HG03139 (cell line): ENCODE measurements at regions not wholly inside any gene's neighbourhood (a gene's known extent, or its start where the extent isn't known, plus 50 kb on each side); places are given as distances from the start of the nearest gene placed in this dataset.

Experiments
- ATAC-seq: cut with Tn5 transposase; IDR thresholded peaks from one replicate; pipeline ENCODE4 v1.9.1; 2021; ENCODE audit not compliant: unreplicated experiment

- ATAC-seq, result no peak
These were observed 965.6 kb upstream of the CHORDC1 start for GRCh38 chr11:91188484-91188883.

- no peak for ATAC-seq
These were observed 964.5 kb upstream of the CHORDC1 start for GRCh38 chr11:91187314-91187713.

- ATAC-seq, result no peak
These were observed 955.5 kb upstream of the CHORDC1 start for GRCh38 chr11:91178366-91178765.

- no peak for ATAC-seq
These were observed 951.9 kb upstream of the CHORDC1 start for GRCh38 chr11:91174734-91175133.

GRCh38 chr11:91174193-91174592 lies 951.3 kb upstream of the CHORDC1 start:
- ATAC-seq, result no peak

- ATAC-seq, result no peak
These were observed 950.9 kb upstream of the CHORDC1 start for GRCh38 chr11:91173701-91174100.

GRCh38 chr11:91170711-91171110 lies 947.9 kb upstream of the CHORDC1 start:
- ATAC-seq, result no peak

- no peak for ATAC-seq
These were observed 941.6 kb upstream of the CHORDC1 start for GRCh38 chr11:91164452-91164822.

GRCh38 chr11:91163619-91164451 lies 941.0 kb upstream of the CHORDC1 start:
- ATAC-seq, result no peak

GRCh38 chr11:91160661-91161060 lies 937.8 kb upstream of the CHORDC1 start:
- ATAC-seq, result no peak

GRCh38 chr11:91158891-91159537 lies 936.2 kb upstream of the CHORDC1 start:
- ATAC-seq, result no peak

GRCh38 chr11:91158297-91158696 lies 935.4 kb upstream of the CHORDC1 start:
- no peak for ATAC-seq

GRCh38 chr11:91156041-91156440 lies 933.2 kb upstream of the CHORDC1 start:
- no peak for ATAC-seq

- no peak for ATAC-seq
These were observed 925.0 kb upstream of the CHORDC1 start for GRCh38 chr11:91147885-91148284.

- no peak for ATAC-seq
These were observed 918.8 kb upstream of the CHORDC1 start for GRCh38 chr11:91141655-91142054.

- ATAC-seq, result no peak
These were observed 913.8 kb upstream of the CHORDC1 start for GRCh38 chr11:91136631-91137030.

GRCh38 chr11:91133361-91133760 lies 910.5 kb upstream of the CHORDC1 start:
- ATAC-seq, result no peak

- no peak for ATAC-seq
These were observed 906.7 kb upstream of the CHORDC1 start for GRCh38 chr11:91129596-91129995.

GRCh38 chr11:91124363-91124762 lies 901.5 kb upstream of the CHORDC1 start:
- no peak for ATAC-seq

- ATAC-seq, result no peak
These were observed 892.3 kb upstream of the CHORDC1 start for GRCh38 chr11:91115116-91115515.

GRCh38 chr11:91104237-91104636 lies 881.4 kb upstream of the CHORDC1 start:
- ATAC-seq, result no peak

- ATAC-seq, result no peak
These were observed 877.6 kb upstream of the CHORDC1 start for GRCh38 chr11:91100427-91100826.

- ATAC-seq, result no peak
These were observed 874.2 kb upstream of the CHORDC1 start for GRCh38 chr11:91097083-91097482.
